GM12892 (cell line): ENCODE measurements at regions not wholly inside any gene's neighbourhood (a gene's known extent, or its start where the extent isn't known, plus 50 kb on each side); places are given as distances from the start of the nearest gene placed in this dataset.
"Not testable (repeated sequence)": the region's sequence is repeated elsewhere in the genome, so short reads cannot be mapped to it uniquely, and the experiment has no call there.

Source experiments
- DNase-seq: peaks from one replicate; pipeline ENCODE4 v3.0.0; 2011; ENCODE audit not compliant: insufficient read length
- FAIRE-seq: peaks from 2 replicates; lab custom pipeline; 2011; peaks lifted over from hg19 to GRCh38; lab: Jason Lieb, UNC
- POLR2A ChIP-seq: IDR thresholded peaks from 2 replicates; pipeline ENCODE4 v1.6.1; 2011; ENCODE audit warnings: low read depth, low read length, control low read depth
- POLR2AphosphoS5 ChIP-seq: IDR thresholded peaks from 2 replicates; pipeline ENCODE4 v1.6.1; 2011; ENCODE audit warnings: low read depth, low read length, control low read depth
- TAF1 ChIP-seq: IDR thresholded peaks from 2 replicates; pipeline ENCODE4 v1.6.1; 2011; ENCODE audit warnings: low read depth, mild to moderate bottlenecking, control low read depth, low read length, borderline replicate concordance

- no peak for TF ChIP-seq POLR2A
- TF ChIP-seq TAF1: no peak
- TF ChIP-seq POLR2AphosphoS5: no peak
- DNase-seq (no peak), FAIRE-seq (no peak)
Measured at GRCh38 chr10:78417425-78418370, 384.0 kb downstream of the RPS24 start.

DNA sequence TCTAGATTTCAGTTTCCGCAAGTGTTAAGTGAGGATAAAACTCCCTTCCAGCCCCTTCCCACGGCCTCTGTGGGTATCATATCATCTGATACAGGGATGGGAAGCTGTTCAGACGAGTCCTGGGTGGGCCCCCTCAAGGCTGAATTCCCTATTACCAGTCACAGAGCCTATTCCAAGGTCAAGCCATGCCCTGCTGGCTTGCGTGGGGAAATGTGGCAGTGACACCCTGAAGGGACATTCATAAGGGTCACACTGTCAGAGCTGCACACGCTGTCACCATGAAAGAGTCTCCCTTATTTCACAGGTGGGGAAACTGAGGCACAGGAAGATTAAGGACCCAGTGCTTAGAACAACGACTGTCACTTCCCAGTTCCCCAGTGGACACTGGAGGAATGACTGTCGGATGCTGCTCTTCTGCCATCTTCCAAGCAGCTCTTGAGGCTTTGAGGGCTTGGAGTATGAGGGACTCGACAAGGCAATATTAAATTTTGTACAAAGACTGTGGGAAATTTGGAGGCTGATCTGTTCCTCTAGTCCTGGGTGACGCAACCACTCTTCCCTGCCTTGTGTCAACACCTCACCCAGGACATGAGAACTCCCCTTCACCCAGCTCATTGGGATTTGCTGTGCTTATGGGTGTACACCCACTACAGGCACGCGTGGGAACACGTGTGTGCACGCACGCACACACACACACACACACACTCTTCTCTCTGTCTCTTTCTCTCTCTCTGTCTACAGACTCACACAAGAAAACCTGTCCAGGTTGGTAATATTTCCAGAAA lies 386.0 kb downstream of the RPS24 start:
- FAIRE-seq (no peak), DNase-seq (no peak)
- no peak for TF ChIP-seq POLR2AphosphoS5

GRCh38 chr10:78420946-78421735 lies 387.5 kb downstream of the RPS24 start:
- FAIRE-seq: no peak
- TF ChIP-seq POLR2A (no peak), TAF1 (no peak), POLR2AphosphoS5 (no peak)
- no peak for DNase-seq

GRCh38 chr10:78424050-78424449 lies 390.4 kb downstream of the RPS24 start:
- FAIRE-seq, DNase-seq: not testable (repeated sequence)

GRCh38 chr10:78424723-78425122 lies 391.1 kb downstream of the RPS24 start:
- FAIRE-seq (no peak), DNase-seq (no peak)
- TF ChIP-seq POLR2A (no peak), TAF1 (no peak), POLR2AphosphoS5 (no peak)

GRCh38 chr10:78426181-78426580 lies 392.5 kb downstream of the RPS24 start:
- FAIRE-seq (no peak), DNase-seq (no peak)
- TF ChIP-seq TAF1 (no peak), POLR2A (no peak), POLR2AphosphoS5 (no peak)

DNA sequence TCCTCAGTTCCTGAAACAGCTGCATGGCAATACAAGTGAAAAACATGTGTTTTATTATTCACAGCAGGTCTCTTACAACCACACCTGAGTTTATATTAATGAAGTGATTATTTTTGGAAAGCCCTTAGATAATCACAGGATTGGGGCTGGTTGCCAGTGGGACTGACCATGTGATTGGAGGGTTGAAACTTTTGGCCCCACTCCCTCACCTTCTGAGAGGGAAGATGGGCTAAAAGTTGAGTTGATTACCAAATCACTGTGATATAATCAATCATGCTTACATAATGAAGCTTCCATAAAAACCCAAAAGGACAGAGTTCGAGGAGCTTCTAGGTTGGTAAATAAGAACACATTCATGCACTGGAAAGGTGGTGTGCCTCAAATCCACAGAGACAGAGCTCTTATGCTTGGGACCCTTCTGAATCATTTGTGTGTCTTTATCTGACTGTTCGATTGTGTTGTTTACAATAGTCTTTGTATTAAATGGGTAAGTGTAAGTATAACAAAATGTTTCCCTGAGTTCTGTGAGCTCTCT lies 393.9 kb downstream of the RPS24 start:
- no peak for FAIRE-seq
- TF ChIP-seq POLR2AphosphoS5 (no peak), TAF1 (no peak), POLR2A (no peak)
- no peak for DNase-seq

- TF ChIP-seq POLR2A (no peak), POLR2AphosphoS5 (no peak), TAF1 (no peak)
- FAIRE-seq (no peak), DNase-seq (no peak)
Measured at GRCh38 chr10:78428579-78428978, 394.9 kb downstream of the RPS24 start.

DNA sequence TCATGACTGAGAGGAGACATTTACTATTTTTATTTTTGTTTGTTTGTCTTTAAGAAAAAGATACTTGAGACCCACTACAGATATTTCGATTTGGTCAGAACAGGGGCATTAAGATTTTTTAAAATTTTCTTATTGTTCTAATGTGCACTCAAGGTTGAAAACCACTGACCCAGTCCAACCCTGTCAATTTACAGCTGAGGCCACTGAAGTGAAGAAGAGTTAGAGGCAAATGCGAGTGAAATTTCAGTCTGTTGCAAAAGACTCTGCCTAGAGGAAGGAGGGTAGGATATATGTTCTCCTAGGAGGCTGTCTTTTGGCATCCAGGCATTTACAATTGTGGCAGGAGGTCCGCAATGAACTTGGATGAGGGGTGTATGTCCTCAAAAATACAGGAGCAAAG lies 396.3 kb downstream of the RPS24 start:
- FAIRE-seq (no peak), DNase-seq (no peak)
- TF ChIP-seq POLR2A: no peak
- no peak for TF ChIP-seq TAF1

DNA sequence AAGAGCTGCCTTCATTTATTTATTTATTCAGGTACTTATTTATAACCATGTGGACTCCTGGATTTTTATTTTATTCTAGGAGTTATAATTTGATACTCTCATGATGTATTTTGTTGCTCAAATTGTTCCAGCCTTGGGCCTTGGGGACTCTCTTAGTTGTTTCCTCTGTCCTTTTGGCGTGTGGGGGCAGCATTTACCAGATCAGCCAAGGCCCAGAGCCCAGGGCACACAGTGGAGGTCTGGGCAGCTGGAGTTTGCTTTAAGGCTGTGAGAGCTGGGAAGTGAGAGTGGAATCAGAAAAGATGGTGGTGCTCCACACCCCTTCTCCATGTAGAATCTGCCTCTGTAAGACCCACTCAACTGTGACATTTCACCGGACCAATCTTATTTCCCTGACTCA lies 398.9 kb downstream of the RPS24 start:
- DNase-seq (no peak), FAIRE-seq (no peak)
- TF ChIP-seq POLR2AphosphoS5 (no peak), TAF1 (no peak), POLR2A (no peak)

GRCh38 chr10:78433076-78433595 lies 399.5 kb downstream of the RPS24 start:
- FAIRE-seq (no peak), DNase-seq (no peak)
- TF ChIP-seq POLR2AphosphoS5 (no peak), TAF1 (no peak), POLR2A (no peak)

DNA sequence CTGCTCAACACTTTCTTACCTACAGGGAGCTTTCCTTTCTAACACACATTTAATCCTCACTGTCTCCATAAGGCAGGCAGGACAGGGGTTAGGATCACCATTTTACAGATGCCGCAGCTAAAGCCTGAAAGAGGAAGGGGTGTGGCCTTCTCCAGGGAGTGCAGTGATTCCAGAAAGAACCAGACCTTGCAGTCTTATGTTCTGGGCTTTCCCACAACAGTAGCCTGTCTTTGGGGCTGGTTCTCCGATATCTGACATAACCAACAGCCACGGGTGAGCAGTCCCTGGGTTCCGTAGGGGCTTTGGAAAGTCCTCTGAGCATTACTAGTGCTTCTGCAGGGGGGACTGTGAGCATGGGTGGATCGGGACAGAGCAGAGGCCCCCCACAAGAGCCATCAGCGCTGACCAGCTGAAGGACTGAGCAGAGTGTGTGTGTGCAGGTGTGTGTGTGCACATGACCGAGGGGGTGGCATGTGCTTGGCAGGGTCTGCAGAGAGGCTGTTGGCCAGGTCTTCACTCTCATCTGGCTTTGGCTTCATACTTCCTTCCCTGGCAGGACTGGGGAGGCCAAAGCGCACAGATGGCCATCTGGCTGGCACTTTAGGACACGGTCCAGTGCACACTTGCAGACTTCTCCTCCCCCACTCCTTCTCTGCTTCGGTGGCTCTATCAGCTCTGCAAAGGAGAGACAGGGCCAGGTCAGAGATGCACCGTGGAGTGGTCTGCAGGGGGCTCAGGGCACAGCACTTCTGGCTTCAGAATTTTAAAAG lies 400.3 kb downstream of the RPS24 start:
- TF ChIP-seq POLR2AphosphoS5 (no peak), TAF1 (no peak), POLR2A (no peak)
- FAIRE-seq (no peak), DNase-seq (no peak)
